GM10248 (cell line): ENCODE measurements at regions not wholly inside any gene's neighbourhood (a gene's known extent, or its start where the extent isn't known, plus 50 kb on each side); places are given as distances from the start of the nearest gene placed in this dataset.
"Not testable (repeated sequence)": the region's sequence is repeated elsewhere in the genome, so short reads cannot be mapped to it uniquely, and the experiment has no call there.

ENCODE experiments used
- CTCF ChIA-PET: fragments of 300-600 bp; sonication (Branson Sonifier 250); formaldehyde crosslinking; extraction: SDS; loops from one replicate; lab custom pipeline; 2021; ENCODE audit warnings: antibody characterized with exemption; lab: Yijun Ruan, JAX
- POLR2A ChIA-PET: fragments of 350-650 bp; sonication (Branson Sonifier 250); formaldehyde crosslinking; extraction: SDS; loops from one replicate; lab custom pipeline; 2020; ENCODE audit warnings: antibody characterized with exemption; lab: Yijun Ruan, JAX
- DNase-seq: peaks from one replicate; pipeline ENCODE4 v3.0.0; 2012; ENCODE audit errors: extremely low spot score
- TF ChIP-seq, protein P1 (sequence below): IDR thresholded peaks from 2 replicates; pipeline ENCODE4 v1.5.1; 2012; ENCODE audit warnings: mild to moderate bottlenecking, low read depth; ENCODE audit errors: extremely low read depth, missing control alignments, control extremely low read depth

DNA sequence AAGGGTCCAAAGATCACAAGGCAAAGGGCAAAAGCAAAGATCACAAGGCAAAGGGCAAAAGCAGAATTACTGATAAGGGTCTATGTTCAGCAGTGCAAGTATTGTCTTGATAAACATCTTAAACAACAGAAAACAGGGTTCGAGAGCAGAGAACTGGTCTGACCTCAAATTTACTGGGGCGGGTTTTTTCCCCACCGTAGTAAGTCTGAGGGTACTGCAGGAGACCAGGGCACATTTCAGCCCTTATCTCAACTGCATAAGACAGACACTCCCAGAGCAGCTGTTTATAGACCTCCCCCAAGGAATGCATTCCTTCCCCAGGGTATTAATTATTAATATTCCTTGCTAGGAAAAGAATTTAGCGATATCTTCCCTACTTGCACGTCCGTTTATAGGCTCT is 61.3 kb downstream of the ZNF860 start:
- CTCF ChIA-PET, DNase-seq, POLR2A ChIA-PET: not testable (repeated sequence)

DNA sequence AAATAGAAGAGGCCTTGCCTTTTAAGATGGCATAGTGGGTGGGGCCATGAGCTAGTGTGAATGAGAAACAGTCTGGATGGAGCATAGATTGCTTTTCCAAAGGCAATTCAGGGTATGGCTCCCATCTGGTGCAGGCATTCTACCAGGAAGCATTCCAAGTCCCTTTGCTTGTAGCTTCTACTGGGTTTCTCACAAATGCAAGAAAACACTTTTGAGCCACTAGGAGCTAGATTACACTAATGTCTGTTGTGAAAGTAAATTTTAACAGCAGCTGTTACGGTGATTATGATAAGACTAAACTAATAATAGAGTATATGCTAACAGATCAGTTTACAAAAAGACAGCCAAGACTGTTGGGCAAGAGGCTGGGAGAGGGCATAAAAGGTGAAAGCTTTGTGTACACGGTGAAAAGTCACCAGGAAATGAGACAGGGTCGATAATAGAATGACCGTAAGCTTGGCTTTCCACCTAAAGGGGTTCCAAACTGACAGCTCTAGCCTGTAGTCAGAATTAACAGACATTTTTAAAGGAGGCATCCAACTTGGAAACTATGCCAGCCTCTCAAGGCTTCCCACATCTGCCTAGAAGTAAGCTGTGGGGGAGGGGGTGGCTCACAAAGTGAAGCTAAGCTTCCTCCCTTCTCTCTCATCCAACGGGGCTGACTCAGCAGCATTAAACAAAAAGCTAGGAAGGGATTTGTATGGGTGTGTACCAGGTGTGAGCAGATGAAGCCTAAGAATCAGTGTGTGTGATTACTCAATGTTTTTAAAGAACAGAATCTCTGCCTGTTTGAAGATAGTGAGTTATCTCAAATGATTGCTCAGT is 61.1 kb upstream of the GPD1L start:
- DNase-seq = no peak
- CTCF ChIA-PET = interaction anchor here (1.0 to 2.6 kb wide), 4 partner anchors 11 to 132 kb away, joined by 3 to 9 read pairs (median 4); no protein-coding TSS in a partner anchor
- POLR2A ChIA-PET = no interaction called here
- TF ChIP-seq, protein P1, sequence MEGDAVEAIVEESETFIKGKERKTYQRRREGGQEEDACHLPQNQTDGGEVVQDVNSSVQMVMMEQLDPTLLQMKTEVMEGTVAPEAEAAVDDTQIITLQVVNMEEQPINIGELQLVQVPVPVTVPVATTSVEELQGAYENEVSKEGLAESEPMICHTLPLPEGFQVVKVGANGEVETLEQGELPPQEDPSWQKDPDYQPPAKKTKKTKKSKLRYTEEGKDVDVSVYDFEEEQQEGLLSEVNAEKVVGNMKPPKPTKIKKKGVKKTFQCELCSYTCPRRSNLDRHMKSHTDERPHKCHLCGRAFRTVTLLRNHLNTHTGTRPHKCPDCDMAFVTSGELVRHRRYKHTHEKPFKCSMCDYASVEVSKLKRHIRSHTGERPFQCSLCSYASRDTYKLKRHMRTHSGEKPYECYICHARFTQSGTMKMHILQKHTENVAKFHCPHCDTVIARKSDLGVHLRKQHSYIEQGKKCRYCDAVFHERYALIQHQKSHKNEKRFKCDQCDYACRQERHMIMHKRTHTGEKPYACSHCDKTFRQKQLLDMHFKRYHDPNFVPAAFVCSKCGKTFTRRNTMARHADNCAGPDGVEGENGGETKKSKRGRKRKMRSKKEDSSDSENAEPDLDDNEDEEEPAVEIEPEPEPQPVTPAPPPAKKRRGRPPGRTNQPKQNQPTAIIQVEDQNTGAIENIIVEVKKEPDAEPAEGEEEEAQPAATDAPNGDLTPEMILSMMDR = no peak

DNA sequence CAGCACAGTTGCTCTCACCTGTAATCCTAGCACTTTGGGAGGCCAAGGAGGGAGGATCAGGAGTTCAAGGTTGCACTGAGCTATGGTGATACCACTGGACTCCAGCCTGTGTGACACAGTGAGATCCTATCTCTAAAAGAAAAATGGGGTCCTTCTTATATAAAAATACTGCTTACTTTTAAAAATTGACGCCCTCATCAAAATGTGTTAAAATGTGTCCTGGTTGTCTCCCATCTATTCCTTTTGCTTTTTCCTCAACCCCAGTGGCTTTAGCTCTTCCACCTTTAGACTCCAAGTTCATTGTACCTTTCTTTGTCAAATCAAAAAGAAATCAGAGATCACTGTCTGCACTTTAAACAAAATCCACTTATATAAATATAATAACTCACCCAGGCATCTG is 60.3 kb upstream of the GPD1L start:
- ChIA-PET POLR2A (no interaction called here), CTCF (interaction anchor here (1.1 to 2.6 kb wide), 3 partner anchors 10 to 132 kb away, joined by 3 to 9 read pairs (median 3); no protein-coding TSS in a partner anchor)
- no peak for DNase-seq
- TF ChIP-seq, protein P1 = no peak

DNA sequence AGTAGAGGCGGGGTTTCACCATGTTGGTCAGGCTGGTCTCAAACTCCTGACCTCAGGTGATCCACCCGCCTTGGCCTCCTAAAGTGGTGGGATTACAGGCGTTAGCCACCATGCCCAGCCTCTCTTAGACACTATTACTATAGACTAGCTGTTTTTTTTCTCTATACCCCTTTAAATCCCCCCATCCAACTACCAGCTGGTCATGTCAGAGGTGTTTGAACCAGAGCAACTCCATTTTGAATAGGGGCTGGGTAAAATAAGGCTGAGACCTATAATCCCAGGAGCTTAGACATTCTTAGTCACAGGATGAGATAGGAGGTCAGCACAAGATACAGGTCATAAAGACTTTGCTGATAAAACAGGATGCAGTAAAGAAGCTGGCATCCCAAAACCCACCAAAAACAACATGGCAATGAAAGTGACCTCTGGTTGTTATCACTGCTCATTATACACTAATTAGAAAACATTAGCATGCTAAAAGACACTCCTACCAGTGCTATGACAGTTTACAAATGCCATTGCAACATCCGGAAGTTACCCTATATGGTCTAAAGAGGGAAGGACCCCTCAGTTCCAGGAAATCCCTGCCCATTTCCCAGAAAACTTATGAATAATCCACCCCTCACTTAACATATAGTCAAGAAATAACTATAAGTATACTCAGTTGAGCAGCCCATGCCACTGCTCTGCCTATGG is 57.8 kb upstream of the GPD1L start:
- TF ChIP-seq, protein P1 = no peak
- ChIA-PET POLR2A (no interaction called here), CTCF (no interaction called here)
- no peak for DNase-seq

DNA sequence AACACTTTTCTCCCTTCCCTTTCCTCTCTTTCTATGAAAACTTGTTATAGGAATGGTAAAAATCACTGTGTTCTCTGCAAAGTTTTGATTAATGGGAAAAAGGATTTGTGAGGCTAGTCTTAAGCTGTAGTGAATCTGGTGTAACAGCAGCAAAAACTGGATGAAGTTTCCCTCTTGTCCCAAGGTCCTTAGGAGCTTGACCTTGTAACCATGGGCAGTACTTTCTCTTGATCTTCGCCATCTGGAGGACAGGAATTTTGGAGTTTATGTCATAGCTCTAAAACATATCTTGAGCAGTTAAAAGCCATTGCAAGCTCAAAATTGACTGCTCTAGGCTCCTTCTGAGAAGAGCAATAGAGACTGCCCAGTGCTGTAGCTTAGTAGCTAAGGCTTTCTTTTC is 56.5 kb upstream of the GPD1L start:
- POLR2A ChIA-PET = no interaction called here

DNA sequence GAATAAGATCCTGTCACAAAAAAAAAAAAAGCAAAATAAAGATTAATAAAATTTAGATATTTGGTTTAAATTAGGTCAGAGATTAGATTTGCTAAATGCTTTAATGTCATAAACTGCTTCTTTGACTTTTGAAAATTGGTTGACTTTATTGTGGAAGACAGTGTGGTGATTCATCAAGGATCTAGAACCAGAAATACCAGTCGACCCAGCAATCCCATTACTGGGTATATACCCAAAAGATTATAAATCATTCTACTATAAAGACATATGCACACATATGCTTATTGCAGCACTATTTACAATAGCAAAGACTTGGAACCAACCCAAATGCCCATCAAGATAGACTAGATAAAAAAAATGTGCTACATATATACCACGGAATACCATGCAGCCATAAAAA is 54.2 kb upstream of the GPD1L start:
- DNase-seq, CTCF ChIA-PET, POLR2A ChIA-PET: not testable (repeated sequence)

More for the DNA sequence above, 56.5 kb upstream of the GPD1L start:
- no peak for DNase-seq
- CTCF ChIA-PET = interaction anchor here (1.5 kb wide), 2 partner anchors 11 to 94 kb away, joined by 4 read pairs; no protein-coding TSS in a partner anchor
- TF ChIP-seq, protein P1 = no peak

DNA sequence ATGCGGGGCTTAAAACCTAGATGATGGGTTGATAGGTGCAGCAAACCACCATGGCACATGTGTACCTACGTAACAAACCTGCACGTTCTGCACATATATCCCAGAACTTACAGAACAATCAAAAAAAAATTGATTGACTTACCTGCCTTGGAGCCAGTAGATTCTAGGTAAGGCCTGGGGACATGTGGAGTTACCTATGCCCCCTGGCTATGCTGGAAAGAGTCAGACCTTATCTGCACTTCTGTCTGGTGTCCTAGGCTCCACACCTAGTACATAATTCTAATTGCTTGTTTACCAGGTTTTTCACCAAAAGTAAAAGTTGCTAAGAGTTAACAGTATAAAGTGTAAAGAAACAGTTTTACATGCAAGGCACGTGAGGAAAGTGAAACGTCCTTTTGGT is 53.6 kb upstream of the GPD1L start:
- POLR2A ChIA-PET, DNase-seq, CTCF ChIA-PET: not testable (repeated sequence)
